NOMO-1 (cell line): ENCODE measurements at regions not wholly inside any gene's neighbourhood (a gene's known extent, or its start where the extent isn't known, plus 50 kb on each side); places are given as distances from the start of the nearest gene placed in this dataset.

Source experiments
- DNase-seq, 2 experiments: peaks; one replicate each; lab custom pipeline; 2025; ENCODE audit not compliant: unreplicated experiment in 2 of 2; lab: John Stamatoyannopoulos, UW

DNA sequence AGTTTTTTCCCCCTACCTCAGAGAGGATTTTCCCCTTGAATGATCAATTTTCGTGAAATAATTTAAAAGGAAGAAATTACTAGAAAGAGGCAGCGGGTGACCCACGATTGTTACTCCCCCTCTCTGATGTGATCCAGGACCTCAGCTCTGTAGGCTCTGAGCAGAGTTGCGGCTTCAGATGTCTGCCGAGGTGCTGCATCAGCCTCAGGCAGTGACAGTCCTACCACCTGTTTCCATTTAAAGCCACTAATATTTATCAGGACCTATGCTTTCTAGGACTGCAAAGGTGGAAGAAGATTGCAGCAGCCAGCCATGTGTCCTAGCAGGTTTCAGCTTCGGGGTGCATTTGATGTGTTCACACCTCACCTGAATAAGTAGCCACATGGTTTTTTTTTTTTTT lies 294.8 kb upstream of the C2CD4B start:
- DNase-seq, result no peak

- no peak for DNase-seq
Observed at GRCh38 chr15:62462268-62462667, 297.2 kb upstream of the C2CD4B start.

DNA sequence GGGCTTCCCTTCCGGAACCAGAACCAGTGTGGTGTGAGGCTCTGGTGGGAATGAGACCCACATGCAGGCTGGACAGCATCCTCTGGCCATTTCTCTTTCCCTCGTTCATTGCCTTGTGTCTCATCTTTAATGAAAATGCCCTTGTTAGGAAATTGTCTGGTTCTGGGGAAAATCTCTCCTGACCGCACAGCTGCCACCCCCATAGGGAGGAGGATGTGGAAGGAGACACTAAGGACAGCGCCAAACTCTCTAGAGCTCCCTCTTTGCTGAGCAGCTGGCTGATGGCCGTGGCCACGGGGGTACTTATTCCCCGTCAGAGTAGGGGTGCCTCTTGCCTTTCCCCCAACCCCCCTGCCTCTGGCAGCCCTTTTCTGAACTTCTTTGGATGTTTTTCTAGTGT lies 297.6 kb upstream of the C2CD4B start:
- no peak for DNase-seq

DNA sequence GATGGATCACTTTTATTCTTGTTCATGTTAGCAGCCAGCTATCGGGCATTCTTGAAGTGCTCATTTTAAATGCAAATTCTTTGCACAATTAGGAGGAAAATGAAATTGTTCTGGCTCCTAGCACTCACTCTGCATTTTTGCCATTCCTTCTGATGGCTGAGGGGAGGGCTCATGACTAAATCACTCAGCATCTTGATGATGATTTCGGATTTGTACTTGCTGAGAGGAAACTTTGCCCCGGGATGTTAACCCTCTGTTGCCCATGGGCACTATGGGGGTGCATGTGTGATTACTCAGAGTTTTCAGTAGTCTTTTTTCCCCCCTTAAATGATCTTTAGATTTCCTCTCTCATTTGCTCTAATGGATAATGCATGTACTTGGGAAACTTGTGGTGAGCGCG lies 299.6 kb upstream of the C2CD4B start:
- DNase-seq, result no peak

DNA sequence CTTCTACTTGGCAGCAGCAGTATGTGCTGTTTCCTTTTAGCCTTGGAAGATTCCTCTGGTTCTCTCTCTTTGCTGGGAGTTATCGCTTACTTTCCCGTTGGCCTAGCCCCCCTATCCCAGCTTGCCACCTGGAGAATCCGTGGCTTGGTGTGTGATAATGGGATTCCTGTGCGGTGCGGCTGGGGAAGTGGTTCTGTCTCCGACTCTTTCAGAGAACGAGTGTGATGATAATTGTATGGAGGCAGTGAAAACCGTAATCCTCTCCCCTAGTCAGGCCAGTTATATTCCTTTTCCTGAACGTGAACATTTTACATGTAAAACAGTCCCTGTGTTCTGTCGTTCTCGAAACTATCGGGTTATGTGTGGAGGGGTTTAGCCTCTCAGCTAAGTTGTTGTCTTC lies 300.1 kb upstream of the C2CD4B start:
- DNase-seq, result no peak

GRCh38 chr15:62469478-62469873 lies 304.4 kb upstream of the C2CD4B start:
- DNase-seq, result no peak

DNA sequence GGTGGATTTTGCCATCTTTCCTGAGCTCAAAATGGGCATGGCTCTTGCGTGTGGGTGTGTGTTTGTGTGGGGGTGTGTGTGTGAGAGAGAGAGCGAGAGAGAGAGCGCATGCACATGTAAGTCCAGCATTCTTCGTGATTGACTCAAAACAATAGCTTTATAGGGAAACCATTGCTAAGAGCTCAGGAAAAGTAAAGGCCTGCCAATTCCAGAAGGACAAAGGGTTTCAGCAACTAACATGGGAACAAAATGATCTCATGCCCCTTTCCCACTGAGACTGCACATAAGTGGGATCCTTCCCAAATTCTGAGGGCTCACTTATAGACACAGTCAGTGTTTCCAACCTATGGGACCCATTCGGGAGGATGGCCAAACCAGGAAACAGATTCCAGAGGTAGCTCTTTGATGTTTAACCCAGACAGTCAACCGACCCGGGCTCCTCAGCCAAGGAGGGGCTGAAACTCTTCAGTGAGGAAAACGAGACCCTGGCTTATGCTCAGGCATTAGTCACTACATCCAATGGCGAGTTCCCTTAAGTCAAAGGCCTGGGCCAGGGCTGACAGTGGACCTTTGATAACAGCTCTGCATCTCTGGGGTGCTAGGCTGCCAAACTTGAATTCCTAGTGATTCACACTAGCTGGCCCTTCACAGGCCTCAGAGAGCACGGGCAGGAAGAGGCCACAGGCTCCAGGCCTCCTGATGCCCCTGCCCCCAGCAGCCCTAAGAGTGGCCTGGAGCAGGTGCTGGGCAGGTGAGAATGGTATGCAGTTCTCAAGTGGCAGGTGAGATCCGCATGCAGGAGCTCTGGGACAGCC lies 305.0 kb upstream of the C2CD4B start:
- DNase-seq, result no peak

DNA sequence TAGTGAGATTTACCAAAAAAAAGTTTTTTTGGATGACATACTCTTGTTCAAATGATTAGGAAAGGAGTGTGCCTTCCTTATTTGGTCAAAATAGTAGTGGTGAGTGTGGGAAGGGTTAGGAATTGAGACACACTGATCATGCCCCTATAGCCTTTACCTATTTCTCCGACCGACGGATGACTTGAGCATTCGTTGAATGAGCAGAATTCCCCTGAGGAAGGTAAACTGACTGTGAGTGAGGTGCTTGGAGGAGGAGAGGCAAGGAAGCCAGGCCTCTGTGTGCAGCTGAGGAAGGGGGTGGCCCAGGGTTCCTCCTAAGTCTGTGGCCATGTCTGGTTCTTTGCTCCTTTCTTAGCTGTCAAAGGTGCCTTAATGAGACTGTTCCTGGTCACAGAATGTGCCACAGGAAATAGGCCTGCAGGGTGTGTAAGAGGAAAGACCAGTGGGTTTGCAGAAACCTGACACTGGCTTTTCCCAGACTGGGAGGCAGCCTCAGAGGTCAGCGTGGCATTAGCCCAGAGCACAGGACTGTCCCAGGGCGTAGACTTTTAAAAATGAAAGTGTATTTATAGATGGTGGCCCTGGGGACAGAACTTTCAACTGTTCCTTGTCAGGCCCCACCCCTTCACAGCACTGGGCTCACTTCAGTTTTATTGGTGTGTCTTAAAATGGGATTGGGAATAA lies 307.7 kb upstream of the C2CD4B start:
- DNase-seq, result no peak

GRCh38 chr15:62474021-62474770 lies 309.1 kb upstream of the C2CD4B start:
- DNase-seq, result no peak

GRCh38 chr15:62474771-62475124 lies 309.7 kb upstream of the C2CD4B start:
- no peak for DNase-seq

DNA sequence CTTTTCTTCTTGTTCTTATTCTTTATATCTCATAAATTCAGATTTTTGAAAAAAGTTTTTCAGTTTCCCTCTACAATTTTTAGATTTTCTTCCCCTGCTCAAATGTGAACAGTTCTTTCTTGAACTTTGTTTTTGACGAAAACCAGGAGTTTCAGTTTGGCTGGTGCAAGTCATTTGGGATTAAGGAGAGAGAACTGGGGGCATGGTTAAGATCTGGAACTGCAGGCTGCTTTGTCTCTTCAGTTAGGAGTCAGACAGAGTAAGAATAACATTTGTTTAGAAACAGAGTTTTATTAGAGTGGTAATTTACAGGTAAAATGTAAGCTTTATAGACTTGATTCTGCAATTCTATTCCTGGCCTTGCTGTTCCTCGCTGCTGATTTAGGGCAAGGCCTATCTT lies 310.5 kb upstream of the C2CD4B start:
- DNase-seq, result no peak

DNA sequence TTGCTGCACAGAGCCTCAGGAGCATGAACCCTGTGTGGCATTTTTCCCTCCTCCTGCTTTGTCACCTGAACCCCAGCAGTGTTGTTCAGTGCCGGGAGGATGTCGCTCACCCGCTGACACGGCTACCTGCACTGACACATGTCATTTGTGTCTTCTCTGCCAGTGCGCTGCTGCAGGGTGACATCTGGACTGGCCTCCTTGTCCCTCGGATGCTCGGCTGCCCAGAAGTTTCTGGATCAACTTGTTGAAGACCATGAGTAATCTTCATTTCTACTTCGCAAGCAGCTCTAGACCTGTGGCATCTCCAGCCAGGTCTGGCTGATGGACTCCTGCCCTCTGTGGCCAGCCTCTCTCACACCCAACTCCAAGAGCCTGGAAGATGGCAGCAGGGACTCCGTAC lies 311.1 kb upstream of the C2CD4B start:
- DNase-seq, result no peak

DNA sequence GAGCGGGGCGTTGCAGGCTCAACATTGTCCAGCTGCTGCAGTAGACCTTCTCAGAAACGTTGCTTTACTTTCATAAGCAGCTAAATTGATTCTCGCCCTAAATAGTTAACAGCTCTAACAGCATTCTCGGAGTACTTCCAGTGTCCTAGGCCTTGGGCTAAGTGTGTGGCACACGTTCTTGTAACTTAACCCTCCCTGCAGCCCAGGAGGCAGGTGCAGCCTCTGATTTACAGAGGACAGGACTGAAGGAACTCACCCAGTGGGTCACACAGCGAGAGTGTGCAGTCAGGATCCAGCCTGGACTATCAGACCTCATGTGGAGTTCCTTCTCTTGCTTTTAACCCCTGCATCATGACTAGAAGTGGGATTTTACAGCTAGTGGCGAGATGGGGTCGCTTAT lies 312.8 kb upstream of the C2CD4B start:
- no peak for DNase-seq

DNA sequence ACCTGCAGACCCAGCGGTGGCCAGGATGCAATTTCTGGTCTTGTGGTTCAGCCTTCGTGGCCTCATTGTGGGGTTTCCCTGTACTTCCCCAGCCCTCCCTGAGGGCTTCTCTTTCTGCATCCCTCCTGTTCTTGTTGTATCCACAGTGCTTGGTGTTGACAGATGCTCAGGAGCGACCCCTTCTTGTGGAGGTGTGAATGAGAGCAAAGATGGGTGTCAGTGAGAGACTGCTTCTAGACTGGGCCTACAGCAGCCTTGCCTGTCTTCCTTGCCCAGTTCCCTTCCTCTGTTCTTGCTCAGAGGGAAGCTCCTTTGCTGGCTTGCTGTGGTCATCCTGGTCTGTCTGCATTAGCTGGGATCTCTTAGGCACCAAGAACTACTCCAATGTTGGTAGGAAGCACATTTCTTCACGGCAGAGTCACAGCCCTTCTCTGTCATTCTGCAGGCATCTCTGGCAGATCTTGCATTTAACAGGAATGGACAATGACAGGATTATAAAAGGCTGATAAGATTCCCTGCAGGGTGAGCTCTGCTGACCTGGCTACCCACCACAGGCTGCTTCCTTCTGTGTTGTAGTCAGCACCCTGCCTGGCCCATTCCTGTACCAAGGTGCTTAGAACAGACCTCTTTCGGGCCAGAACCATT lies 317.8 kb upstream of the C2CD4B start:
- no peak for DNase-seq

DNA sequence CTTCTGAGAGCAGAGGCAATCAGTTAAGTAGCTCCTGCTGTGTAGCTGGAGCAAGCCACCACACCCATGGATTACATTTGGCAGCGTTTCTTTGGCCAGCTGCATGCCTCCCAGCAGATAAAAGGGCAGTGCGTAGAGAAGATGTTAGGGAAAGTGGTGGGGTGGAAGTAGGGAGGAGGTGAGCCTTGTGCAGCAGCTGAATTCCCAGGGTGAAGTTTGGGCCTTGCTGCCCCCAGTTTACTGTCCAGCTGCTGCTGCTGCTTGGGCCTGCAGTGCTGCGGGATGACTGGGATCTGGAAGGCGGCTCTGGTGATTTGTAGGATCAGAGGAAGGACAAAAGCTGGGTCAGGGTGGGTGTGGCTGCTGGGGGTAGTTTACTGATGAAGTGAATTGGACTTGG lies 318.7 kb upstream of the C2CD4B start:
- no peak for DNase-seq

- DNase-seq, result no peak
Observed at GRCh38 chr15:62485170-62485720, 320.2 kb upstream of the C2CD4B start.

DNA sequence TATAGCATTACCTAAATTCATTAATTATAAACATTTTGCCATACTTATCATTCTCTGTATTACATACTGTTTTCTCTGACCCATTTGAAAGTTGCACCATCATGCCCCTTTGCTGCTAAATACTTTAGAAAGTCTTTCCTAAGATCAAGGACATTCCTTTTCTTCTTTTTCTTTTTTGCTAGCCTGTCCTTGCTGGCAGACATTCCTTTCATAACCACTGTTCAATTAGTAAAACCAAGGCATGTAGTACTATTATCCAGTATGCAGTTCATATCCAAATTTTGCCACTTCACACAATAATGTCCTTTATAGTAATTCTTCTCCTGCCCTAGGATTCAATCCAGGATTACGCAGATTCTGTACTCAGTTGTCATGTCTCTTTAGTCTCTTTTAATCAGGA lies 321.0 kb upstream of the C2CD4B start:
- no peak for DNase-seq

GRCh38 chr15:62488387-62488786 lies 323.3 kb upstream of the C2CD4B start:
- DNase-seq, result no peak

GRCh38 chr15:62491642-62492041 lies 326.6 kb upstream of the C2CD4B start:
- no peak for DNase-seq

DNA sequence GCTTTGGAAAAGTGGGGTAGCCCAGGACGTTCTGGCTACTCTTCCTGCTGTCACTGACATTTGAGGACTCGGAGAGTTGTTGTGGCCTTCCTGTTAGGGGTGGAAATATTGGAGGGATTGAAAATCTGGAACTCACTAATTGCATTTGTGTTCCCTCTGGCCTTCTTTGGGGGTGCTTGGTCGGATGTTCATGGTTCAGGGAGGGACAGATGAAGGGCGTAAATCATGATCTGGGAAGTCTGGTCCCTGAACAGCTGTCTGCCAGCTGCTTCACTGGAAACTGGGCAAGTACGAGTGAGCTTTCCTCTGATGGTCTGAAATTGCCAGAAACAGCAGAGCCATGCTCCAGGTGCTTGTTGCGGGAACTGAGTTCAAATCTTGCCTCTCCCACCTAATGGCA lies 327.8 kb upstream of the C2CD4B start:
- DNase-seq, result no peak

- no peak for DNase-seq
Observed at GRCh38 chr15:62494197-62494596, 329.1 kb upstream of the C2CD4B start.
